ENCODE measurements at regions not wholly inside any gene's neighbourhood (a gene's known extent, or its start where the extent isn't known, plus 50 kb on each side); places are given as distances from the start of the nearest gene placed in this dataset.

DNA sequence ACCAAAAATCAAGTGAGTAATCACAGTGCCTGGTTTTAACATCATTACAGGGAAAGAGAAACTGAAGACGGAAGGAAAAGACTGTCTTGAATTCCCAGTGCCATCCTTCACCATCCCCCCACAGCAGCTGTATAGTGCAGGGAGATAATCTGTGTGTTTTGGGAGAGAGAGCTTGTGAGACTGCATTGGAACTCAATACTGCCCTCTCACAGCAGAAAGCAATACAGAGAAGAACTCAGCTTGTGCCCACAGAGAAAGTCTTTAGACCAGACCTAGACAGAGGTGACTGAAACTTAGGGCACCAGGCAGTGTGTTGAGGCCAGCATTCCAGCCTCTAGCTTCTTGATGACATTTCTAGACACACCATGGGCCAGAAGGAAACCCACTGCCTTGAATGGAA, 754.7 kb upstream of the CDH6 start:
- TF ChIP-seq CTCF (IDR thresholded peaks at IDR 0.05) (no peak), POLR2A (IDR thresholded peaks at IDR 0.05) (no peak)

All from testis (tissue), 2 donors.